ENCODE measurements at regions not wholly inside any gene's neighbourhood (a gene's known extent, or its start where the extent isn't known, plus 50 kb on each side); places are given as distances from the start of the nearest gene placed in this dataset.

GRCh38 chr18:28651298-28651697 is 474.4 kb upstream of the CDH2 start:
- TF ChIP-seq CTCF (IDR thresholded peaks at IDR 0.05) (no peak), EP300 (IDR thresholded peaks at IDR 0.05) (no peak)
